AG04449 (cell line): ENCODE measurements at regions not wholly inside any gene's neighbourhood (a gene's known extent, or its start where the extent isn't known, plus 50 kb on each side); places are given as distances from the start of the nearest gene placed in this dataset.

Experiments used
- CTCF ChIA-PET: fragments of 350-600 bp; formaldehyde crosslinking; extraction: SDS; loops from one replicate; lab custom pipeline; 2021; ENCODE audit warnings: antibody characterized with exemption; lab: Yijun Ruan, JAX
- POLR2A ChIA-PET: fragments of 400-600, 350-600 bp; formaldehyde crosslinking; extraction: SDS; loops from one replicate; lab custom pipeline; 2020; ENCODE audit warnings: antibody characterized with exemption, inconsistent platforms; lab: Yijun Ruan, JAX
- DNase-seq: peaks from one replicate; pipeline ENCODE4 v3.0.0-alpha.2; 2010; ENCODE audit warnings: low read depth, low spot score
- H3K4me3 ChIP-seq: 2 replicates; pipeline ENCODE4 v1.5.1; 2011; ENCODE audit warnings: low read depth, mild to moderate bottlenecking, control low read depth, low read length
- TF ChIP-seq, protein P1 (sequence below): IDR thresholded peaks from one replicate; pipeline ENCODE4 v1.5.1; 2011; ENCODE audit warnings: mild to moderate bottlenecking, moderate library complexity, low read length, control low read depth, inconsistent platforms; ENCODE audit not compliant: insufficient read depth; ENCODE audit errors: missing control alignments

- no peak for DNase-seq
- TF ChIP-seq, protein P1, sequence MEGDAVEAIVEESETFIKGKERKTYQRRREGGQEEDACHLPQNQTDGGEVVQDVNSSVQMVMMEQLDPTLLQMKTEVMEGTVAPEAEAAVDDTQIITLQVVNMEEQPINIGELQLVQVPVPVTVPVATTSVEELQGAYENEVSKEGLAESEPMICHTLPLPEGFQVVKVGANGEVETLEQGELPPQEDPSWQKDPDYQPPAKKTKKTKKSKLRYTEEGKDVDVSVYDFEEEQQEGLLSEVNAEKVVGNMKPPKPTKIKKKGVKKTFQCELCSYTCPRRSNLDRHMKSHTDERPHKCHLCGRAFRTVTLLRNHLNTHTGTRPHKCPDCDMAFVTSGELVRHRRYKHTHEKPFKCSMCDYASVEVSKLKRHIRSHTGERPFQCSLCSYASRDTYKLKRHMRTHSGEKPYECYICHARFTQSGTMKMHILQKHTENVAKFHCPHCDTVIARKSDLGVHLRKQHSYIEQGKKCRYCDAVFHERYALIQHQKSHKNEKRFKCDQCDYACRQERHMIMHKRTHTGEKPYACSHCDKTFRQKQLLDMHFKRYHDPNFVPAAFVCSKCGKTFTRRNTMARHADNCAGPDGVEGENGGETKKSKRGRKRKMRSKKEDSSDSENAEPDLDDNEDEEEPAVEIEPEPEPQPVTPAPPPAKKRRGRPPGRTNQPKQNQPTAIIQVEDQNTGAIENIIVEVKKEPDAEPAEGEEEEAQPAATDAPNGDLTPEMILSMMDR = no peak
- CTCF ChIA-PET = no interaction called here
- POLR2A ChIA-PET = no interaction called here
- no peak overlapping the region for H3K4me3 ChIP-seq
Measured at GRCh38 chr10:20958225-20958624, 61.1 kb upstream of the NEBL start.

DNA sequence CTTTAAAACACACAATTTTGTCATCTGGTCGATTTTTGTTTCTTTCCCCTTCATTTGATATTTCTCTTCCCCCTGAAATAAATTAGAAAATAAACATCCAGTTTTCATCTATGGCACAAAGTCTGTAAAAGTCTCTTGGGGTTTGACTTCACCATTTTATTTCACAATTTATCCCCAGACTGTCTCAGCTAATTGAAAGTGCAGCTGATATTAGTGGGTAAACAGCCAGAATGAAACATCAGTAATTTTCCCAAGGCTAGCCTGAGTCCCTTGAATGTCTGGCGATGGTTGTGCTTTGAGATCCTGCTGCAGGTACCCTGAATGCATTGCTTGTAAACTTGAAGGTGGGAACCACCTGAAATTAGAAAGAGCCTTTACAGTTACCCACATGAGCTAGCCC, 60.6 kb upstream of the NEBL start:
- TF ChIP-seq, protein P1 = no peak
- no peak overlapping the region for H3K4me3 ChIP-seq
- DNase-seq = no peak
- ChIA-PET CTCF (no interaction called here), POLR2A (no interaction called here)

GRCh38 chr10:20956843-20957242, 59.7 kb upstream of the NEBL start:
- DNase-seq = no peak
- ChIA-PET POLR2A (no interaction called here), CTCF (no interaction called here)
- no peak overlapping the region for H3K4me3 ChIP-seq
- TF ChIP-seq, protein P1 = no peak

GRCh38 chr10:20955355-20955893, 58.3 kb upstream of the NEBL start:
- TF ChIP-seq, protein P1 = no peak
- ChIA-PET CTCF (no interaction called here), POLR2A (no interaction called here)
- no peak for DNase-seq
- no peak overlapping the region for H3K4me3 ChIP-seq

DNA sequence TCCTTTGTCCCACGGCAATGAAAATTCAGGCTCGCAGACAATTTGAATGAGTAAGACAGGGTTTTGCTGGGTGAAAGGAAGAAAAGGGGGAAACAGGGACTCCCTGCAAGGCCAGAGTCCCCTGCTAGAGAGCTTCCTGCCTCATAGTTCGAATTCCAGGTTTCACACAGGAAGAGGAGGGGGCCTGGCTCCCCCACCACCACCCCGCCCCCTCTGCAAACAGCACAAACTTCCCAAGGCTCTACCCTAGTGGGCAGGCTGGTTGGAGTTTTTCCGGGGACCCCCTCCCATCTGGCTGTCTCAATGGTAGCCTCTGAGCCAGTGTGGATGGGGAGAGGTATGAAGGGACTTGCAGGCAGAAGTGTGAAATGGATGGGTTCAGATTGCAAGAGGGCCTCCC, 57.4 kb upstream of the NEBL start:
- TF ChIP-seq, protein P1 = no peak
- ChIA-PET CTCF (no interaction called here), POLR2A (no interaction called here)
- no peak for DNase-seq
- no peak overlapping the region for H3K4me3 ChIP-seq

DNA sequence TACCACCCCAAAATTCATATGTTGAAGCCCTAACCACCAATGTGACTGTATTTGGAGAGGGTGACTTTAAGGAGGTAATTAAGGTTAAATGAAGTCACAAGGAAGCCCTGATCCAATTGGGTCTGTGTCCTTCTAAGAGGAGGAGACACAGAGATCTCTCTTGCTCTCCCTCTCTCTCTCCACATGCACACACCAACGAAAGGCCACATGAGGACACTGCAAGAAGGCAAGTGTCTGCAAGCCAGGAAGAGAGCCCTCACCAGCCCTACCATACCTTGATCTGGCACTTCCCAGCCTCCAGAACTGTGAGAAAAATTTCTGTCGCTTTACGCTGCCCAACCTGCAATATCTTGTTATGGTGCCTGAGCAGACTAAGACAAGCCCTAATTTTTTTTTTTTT, 56.0 kb upstream of the NEBL start:
- POLR2A ChIA-PET = no interaction called here
- H3K4me3 ChIP-seq = no peak overlapping the region
- DNase-seq = no peak
- CTCF ChIA-PET = no interaction called here
- TF ChIP-seq, protein P1 = no peak
